ENCODE measurements at regions not wholly inside any gene's neighbourhood (a gene's known extent, or its start where the extent isn't known, plus 50 kb on each side); places are given as distances from the start of the nearest gene placed in this dataset.

GRCh38 chr18:46322941-46323340, 218.8 kb downstream of the HAUS1 start:
- Mint-ChIP-seq H3K9me3 (ENCODE audit: low read depth) (no peaks in the 10 kb centered on the region), H3K4me1 (ENCODE audit: low read depth) (peaks cover 27% of the 10 kb centered on the region), H3K27me3 (ENCODE audit: low read depth) (peaks cover 2% of the 10 kb centered on the region), H3K4me3 (ENCODE audit: unreplicated experiment) (no peak overlapping the region), H3K36me3 (ENCODE audit: low read depth) (no peaks in the 10 kb centered on the region), H3K27ac (ENCODE audit: unreplicated experiment) (no peak overlapping the region)
- no peak for TF ChIP-seq CTCF (IDR thresholded peaks at IDR 0.05)
- DNase-seq (ENCODE audit: low spot score): no peak

- TF ChIP-seq CTCF (IDR thresholded peaks at IDR 0.05): no peak
- H3K27me3 Mint-ChIP-seq (ENCODE audit: low read depth): no peaks in the 10 kb centered on the region
- H3K4me1 Mint-ChIP-seq (ENCODE audit: low read depth): peaks cover 23% of the 10 kb centered on the region
- H3K9me3 Mint-ChIP-seq (ENCODE audit: low read depth): no peaks in the 10 kb centered on the region
- H3K36me3 Mint-ChIP-seq (ENCODE audit: low read depth): no peaks in the 10 kb centered on the region
- DNase-seq (ENCODE audit: low spot score): no peak
- H3K4me3 Mint-ChIP-seq (ENCODE audit: unreplicated experiment): no peak overlapping the region
- no peak overlapping the region for H3K27ac Mint-ChIP-seq (ENCODE audit: unreplicated experiment)
Observed at GRCh38 chr18:46324087-46324955, 220.1 kb downstream of the HAUS1 start.

GRCh38 chr18:46325895-46326294, 221.7 kb downstream of the HAUS1 start:
- Mint-ChIP-seq H3K36me3 (ENCODE audit: low read depth) (no peaks in the 10 kb centered on the region), H3K4me1 (ENCODE audit: low read depth) (peaks cover 20% of the 10 kb centered on the region), H3K4me3 (ENCODE audit: unreplicated experiment) (no peak overlapping the region), H3K27me3 (ENCODE audit: low read depth) (no peaks in the 10 kb centered on the region), H3K27ac (ENCODE audit: unreplicated experiment) (no peak overlapping the region), H3K9me3 (ENCODE audit: low read depth) (no peaks in the 10 kb centered on the region)
- no peak for TF ChIP-seq CTCF (IDR thresholded peaks at IDR 0.05)
- no peak for DNase-seq (ENCODE audit: low spot score)

- Mint-ChIP-seq H3K36me3 (ENCODE audit: low read depth) (no peaks in the 10 kb centered on the region), H3K9me3 (ENCODE audit: low read depth) (no peaks in the 10 kb centered on the region), H3K27me3 (ENCODE audit: low read depth) (peaks cover 5% of the 10 kb centered on the region), H3K27ac (ENCODE audit: unreplicated experiment) (no peak overlapping the region), H3K4me3 (ENCODE audit: unreplicated experiment) (no peak overlapping the region), H3K4me1 (ENCODE audit: low read depth) (peaks cover 10% of the 10 kb centered on the region)
- DNase-seq (ENCODE audit: low spot score): no peak
- TF ChIP-seq CTCF (IDR thresholded peaks at IDR 0.05): no peak
Observed at GRCh38 chr18:46329736-46330246, 225.6 kb downstream of the HAUS1 start.

- no peaks in the 10 kb centered on the region for H3K9me3 Mint-ChIP-seq (ENCODE audit: low read depth)
Observed at GRCh38 chr18:46331316-46331715, 227.1 kb downstream of the HAUS1 start.

More at GRCh38 chr18:46331316-46331715, 227.1 kb downstream of the HAUS1 start:
- H3K4me3 Mint-ChIP-seq (ENCODE audit: unreplicated experiment): no peak overlapping the region
- H3K36me3 Mint-ChIP-seq (ENCODE audit: low read depth): no peaks in the 10 kb centered on the region
- TF ChIP-seq CTCF (IDR thresholded peaks at IDR 0.05): no peak
- no peak overlapping the region for H3K27ac Mint-ChIP-seq (ENCODE audit: unreplicated experiment)
- no peak for DNase-seq (ENCODE audit: low spot score)
- peaks cover 15% of the 10 kb centered on the region for H3K27me3 Mint-ChIP-seq (ENCODE audit: low read depth)
- peaks cover 21% of the 10 kb centered on the region for H3K4me1 Mint-ChIP-seq (ENCODE audit: low read depth)

All from chondrocyte (in vitro differentiated cells).